Endothelial cell (in vitro differentiated cells): ENCODE measurements at regions not wholly inside any gene's neighbourhood (a gene's known extent, or its start where the extent isn't known, plus 50 kb on each side); places are given as distances from the start of the nearest gene placed in this dataset.

ENCODE experiments used
- DNase-seq: peaks from one replicate; pipeline ENCODE4 v3.0.0; 2021; ENCODE audit warnings: low spot score
- H3K27ac Mint-ChIP-seq: one replicate; pipeline ENCODE4 v1.8.0; 2021; ENCODE audit warnings: mixed read lengths, inconsistent platforms; ENCODE audit not compliant: unreplicated experiment
- H3K27me3 Mint-ChIP-seq: one replicate; pipeline ENCODE4 v1.8.0; 2021; ENCODE audit warnings: mild to moderate bottlenecking, moderate library complexity, mixed read lengths, inconsistent platforms; ENCODE audit not compliant: unreplicated experiment
- H3K36me3 Mint-ChIP-seq: one replicate; pipeline ENCODE4 v1.8.0; 2021; ENCODE audit warnings: mild to moderate bottlenecking, low read depth, mixed read lengths, inconsistent platforms; ENCODE audit not compliant: unreplicated experiment
- H3K4me1 Mint-ChIP-seq: one replicate; pipeline ENCODE4 v1.8.0; 2021; ENCODE audit warnings: mild to moderate bottlenecking, mixed read lengths, inconsistent platforms; ENCODE audit not compliant: unreplicated experiment
- H3K4me3 Mint-ChIP-seq: one replicate; pipeline ENCODE4 v1.8.0; 2021; ENCODE audit warnings: mild to moderate bottlenecking, mixed read lengths, inconsistent platforms; ENCODE audit not compliant: unreplicated experiment
- H3K9me3 Mint-ChIP-seq: one replicate; pipeline ENCODE4 v1.8.0; 2021; ENCODE audit warnings: mixed read lengths, inconsistent platforms; ENCODE audit not compliant: unreplicated experiment
- TF ChIP-seq, protein P1 (sequence below): fragments of 200-600 bp; sonication (generic); IDR thresholded peaks from one replicate; pipeline ENCODE4 v1.5.0; 2021; ENCODE audit warnings: antibody characterized with exemption; ENCODE audit not compliant: unreplicated experiment

DNA sequence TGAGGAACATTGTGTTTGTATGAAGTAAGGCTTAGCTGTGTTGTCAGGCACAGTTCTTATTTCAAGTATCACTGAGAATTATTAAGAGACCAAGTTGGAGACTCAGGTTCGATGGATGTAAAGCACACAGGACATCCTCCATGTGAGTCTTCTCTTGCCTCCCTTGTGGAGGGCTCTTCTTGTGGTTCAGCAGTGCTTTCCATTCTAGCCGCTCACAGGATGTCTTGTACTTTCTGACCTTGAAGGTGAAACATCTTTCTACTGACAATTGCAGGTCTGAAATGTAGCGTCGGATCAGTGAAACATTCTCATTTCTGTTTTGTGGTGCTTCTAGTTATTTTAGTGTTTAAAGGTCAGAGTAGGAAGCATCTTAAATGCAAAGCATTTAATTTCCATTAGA lies 154.6 kb downstream of the HIPK3 start:
- H3K36me3 Mint-ChIP-seq = no peaks in the 10 kb centered on the region
- TF ChIP-seq, protein P1, sequence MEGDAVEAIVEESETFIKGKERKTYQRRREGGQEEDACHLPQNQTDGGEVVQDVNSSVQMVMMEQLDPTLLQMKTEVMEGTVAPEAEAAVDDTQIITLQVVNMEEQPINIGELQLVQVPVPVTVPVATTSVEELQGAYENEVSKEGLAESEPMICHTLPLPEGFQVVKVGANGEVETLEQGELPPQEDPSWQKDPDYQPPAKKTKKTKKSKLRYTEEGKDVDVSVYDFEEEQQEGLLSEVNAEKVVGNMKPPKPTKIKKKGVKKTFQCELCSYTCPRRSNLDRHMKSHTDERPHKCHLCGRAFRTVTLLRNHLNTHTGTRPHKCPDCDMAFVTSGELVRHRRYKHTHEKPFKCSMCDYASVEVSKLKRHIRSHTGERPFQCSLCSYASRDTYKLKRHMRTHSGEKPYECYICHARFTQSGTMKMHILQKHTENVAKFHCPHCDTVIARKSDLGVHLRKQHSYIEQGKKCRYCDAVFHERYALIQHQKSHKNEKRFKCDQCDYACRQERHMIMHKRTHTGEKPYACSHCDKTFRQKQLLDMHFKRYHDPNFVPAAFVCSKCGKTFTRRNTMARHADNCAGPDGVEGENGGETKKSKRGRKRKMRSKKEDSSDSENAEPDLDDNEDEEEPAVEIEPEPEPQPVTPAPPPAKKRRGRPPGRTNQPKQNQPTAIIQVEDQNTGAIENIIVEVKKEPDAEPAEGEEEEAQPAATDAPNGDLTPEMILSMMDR = no peak
- no peak for DNase-seq
- H3K27ac Mint-ChIP-seq = no peak overlapping the region
- H3K27me3 Mint-ChIP-seq = no peaks in the 10 kb centered on the region
- no peaks in the 10 kb centered on the region for H3K9me3 Mint-ChIP-seq
- H3K4me1 Mint-ChIP-seq = peaks cover 10% of the 10 kb centered on the region
- no peak overlapping the region for H3K4me3 Mint-ChIP-seq

DNA sequence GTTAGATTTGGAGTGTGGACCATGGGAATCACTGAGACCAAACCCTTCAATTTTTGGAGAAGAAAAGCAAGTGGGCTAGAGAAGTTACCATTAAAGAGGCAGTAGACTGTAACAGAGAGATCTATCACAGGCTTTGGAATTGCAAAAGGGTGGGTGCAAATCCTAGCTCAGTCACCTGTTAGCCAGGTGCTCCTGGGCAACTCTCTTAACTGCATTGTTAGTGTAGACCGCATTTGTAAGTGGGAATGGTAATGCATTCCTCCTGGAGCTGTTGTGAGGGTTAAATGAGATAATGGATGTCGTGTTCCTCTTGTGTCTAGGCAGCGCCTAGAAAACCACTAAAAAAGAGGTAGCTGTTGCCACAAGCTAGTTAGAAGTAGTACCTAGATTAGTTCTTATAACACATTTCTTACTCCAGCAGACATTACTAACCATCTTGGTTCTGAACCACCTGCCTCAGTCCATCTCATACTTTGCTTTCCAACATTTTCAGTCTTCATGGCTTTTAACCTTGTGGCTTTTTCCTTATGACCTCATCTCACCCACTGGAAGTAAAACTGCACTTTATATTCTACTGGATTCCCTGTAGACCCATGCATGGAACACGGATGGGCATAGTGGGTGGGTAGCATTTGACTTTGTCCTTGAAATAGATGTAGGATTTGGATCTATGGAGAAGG lies 153.0 kb downstream of the HIPK3 start:
- H3K27me3 Mint-ChIP-seq = no peaks in the 10 kb centered on the region
- H3K4me3 Mint-ChIP-seq = no peak overlapping the region
- H3K4me1 Mint-ChIP-seq = peaks cover 10% of the 10 kb centered on the region
- no peaks in the 10 kb centered on the region for H3K9me3 Mint-ChIP-seq
- DNase-seq = no peak
- no peaks in the 10 kb centered on the region for H3K36me3 Mint-ChIP-seq
- TF ChIP-seq, protein P1 = no peak
- no peak overlapping the region for H3K27ac Mint-ChIP-seq
